WTC11 (cell line): ENCODE measurements at regions not wholly inside any gene's neighbourhood (a gene's known extent, or its start where the extent isn't known, plus 50 kb on each side); places are given as distances from the start of the nearest gene placed in this dataset.

Experiments
- ATAC-seq: fragments of 200-7000 bp; cut with Tn5 transposase; 2 replicates; pipeline ENCODE4 v1.10.0; 2021; ENCODE audit warnings: mild to moderate bottlenecking, moderate library complexity
- CTCF ChIA-PET: fragments of 300-600 bp; sonication (Branson Sonifier 250); formaldehyde crosslinking; loops from one replicate; lab custom pipeline; 2021; ENCODE audit warnings: antibody characterized with exemption; lab: Charles Lee
- POLR2A ChIA-PET: fragments of 350-600 bp; sonication (Branson Sonifier 250); formaldehyde crosslinking; loops from one replicate; lab custom pipeline; 2021; ENCODE audit warnings: antibody characterized with exemption; lab: Charles Lee
- DNase-seq: peaks from one replicate; pipeline ENCODE4 v3.0.0; 2021; ENCODE audit warnings: low spot score
- H3K27ac Mint-ChIP-seq: 2 replicates; pipeline ENCODE4 v1.8.0; 2021; ENCODE audit warnings: mixed read lengths
- H3K27me3 Mint-ChIP-seq: 2 replicates; pipeline ENCODE4 v1.8.0; 2021; ENCODE audit warnings: low read depth, mild to moderate bottlenecking, moderate library complexity, mixed read lengths
- H3K36me3 Mint-ChIP-seq: 2 replicates; pipeline ENCODE4 v1.8.0; 2021; ENCODE audit warnings: mixed read lengths
- H3K4me1 Mint-ChIP-seq: 2 replicates; pipeline ENCODE4 v1.8.0; 2022; ENCODE audit warnings: mixed read lengths
- H3K4me3 Mint-ChIP-seq: 2 replicates; pipeline ENCODE4 v1.8.0; 2021; ENCODE audit warnings: mild to moderate bottlenecking, moderate library complexity, mixed read lengths
- H3K9me3 Mint-ChIP-seq: 2 replicates; pipeline ENCODE4 v1.8.0; 2021; ENCODE audit warnings: mixed read lengths
- ATF1 ChIP-seq: sonication (generic); formaldehyde crosslinking; IDR thresholded peaks from 2 replicates; pipeline ENCODE4 v1.8.1; 2023; ENCODE audit warnings: mild to moderate bottlenecking, moderate library complexity, missing genetic modification reagents
- CREM ChIP-seq: sonication (generic); formaldehyde crosslinking; IDR thresholded peaks from 2 replicates; pipeline ENCODE4 v1.8.1; 2022; ENCODE audit warnings: mild to moderate bottlenecking, missing genetic modification reagents, moderate library complexity
- GRHL2 ChIP-seq: fragments of 250-450 bp; sonication (Bioruptor Pico); IDR thresholded peaks from 2 replicates; pipeline ENCODE4 v1.8.0; 2022; ENCODE audit warnings: mild to moderate bottlenecking, moderate library complexity; ENCODE audit not compliant: insufficient replicate concordance, severe bottlenecking
- HMGA2 ChIP-seq: fragments of 250-450 bp; sonication (Bioruptor Pico); IDR thresholded peaks from 2 replicates; pipeline ENCODE4 v1.4.0; 2021; ENCODE audit warnings: mild to moderate bottlenecking, moderate library complexity
- NFYB ChIP-seq: sonication (generic); formaldehyde crosslinking; conservative IDR thresholded peaks from 2 replicates; pipeline ENCODE4 v1.8.0; 2022; ENCODE audit warnings: low read depth, missing genetic modification reagents
- NR1H2 ChIP-seq: sonication (generic); formaldehyde crosslinking; IDR thresholded peaks from 2 replicates; pipeline ENCODE4 v1.9.0; 2021; ENCODE audit warnings: mild to moderate bottlenecking, moderate library complexity, missing genetic modification reagents
- NR2C2 ChIP-seq: sonication (generic); formaldehyde crosslinking; IDR thresholded peaks from 2 replicates; pipeline ENCODE4 v1.8.0; 2022; ENCODE audit warnings: mild to moderate bottlenecking, missing genetic modification reagents
- SMAD3 ChIP-seq: sonication (generic); formaldehyde crosslinking; IDR thresholded peaks from 2 replicates; pipeline ENCODE4 v1.8.0; 2022; ENCODE audit warnings: missing genetic modification reagents, mild to moderate bottlenecking, borderline replicate concordance
- TCF7 ChIP-seq: sonication (generic); formaldehyde crosslinking; IDR thresholded peaks from 2 replicates; pipeline ENCODE4 v1.8.0; 2022; ENCODE audit warnings: mild to moderate bottlenecking, low read depth, missing genetic modification reagents, moderate library complexity
- TEAD1 ChIP-seq: sonication (generic); formaldehyde crosslinking; IDR thresholded peaks from 2 replicates; pipeline ENCODE4 v1.8.0; 2022; ENCODE audit warnings: mild to moderate bottlenecking, missing genetic modification reagents
- ZBTB21 ChIP-seq: sonication (generic); formaldehyde crosslinking; IDR thresholded peaks from 2 replicates; pipeline ENCODE4 v1.8.1; 2023; ENCODE audit warnings: mild to moderate bottlenecking, missing genetic modification reagents, borderline replicate concordance
- ZNF263 ChIP-seq: sonication (generic); formaldehyde crosslinking; IDR thresholded peaks from 2 replicates; pipeline ENCODE4 v1.8.1; 2022; ENCODE audit warnings: low read depth, mild to moderate bottlenecking, moderate library complexity, missing genetic modification reagents
- ZNF396 ChIP-seq: fragments of 250-450 bp; sonication (Bioruptor Pico); IDR thresholded peaks from 2 replicates; pipeline ENCODE4 v1.8.0; 2021; ENCODE audit warnings: mild to moderate bottlenecking, moderate library complexity, borderline replicate concordance
- ZNF671 ChIP-seq: fragments of 250-450 bp; sonication (Bioruptor Pico); IDR thresholded peaks from 2 replicates; pipeline ENCODE4 v1.8.0; 2021; ENCODE audit warnings: mild to moderate bottlenecking
- TF ChIP-seq, protein P1 (sequence below): sonication (generic); formaldehyde crosslinking; IDR thresholded peaks from 2 replicates; pipeline ENCODE4 v1.8.1; 2023; ENCODE audit warnings: mild to moderate bottlenecking, moderate library complexity, missing genetic modification reagents
- TF ChIP-seq, protein P2 (sequence below): sonication (generic); formaldehyde crosslinking; IDR thresholded peaks from 2 replicates; pipeline ENCODE4 v1.8.0; 2022; ENCODE audit warnings: missing genetic modification reagents
- TF ChIP-seq, protein P3 (sequence below): sonication (generic); formaldehyde crosslinking; IDR thresholded peaks from 2 replicates; pipeline ENCODE4 v1.8.1; 2023; ENCODE audit warnings: mild to moderate bottlenecking, missing genetic modification reagents
- TF ChIP-seq, protein P4 (sequence below): sonication (generic); formaldehyde crosslinking; IDR thresholded peaks from 2 replicates; pipeline ENCODE4 v1.8.0; 2023; ENCODE audit warnings: mild to moderate bottlenecking, missing genetic modification reagents
- TF ChIP-seq, protein P5 (sequence below): sonication (generic); formaldehyde crosslinking; IDR thresholded peaks from 2 replicates; pipeline ENCODE4 v1.8.0; 2023; ENCODE audit warnings: missing genetic modification reagents, mild to moderate bottlenecking, borderline replicate concordance

DNA sequence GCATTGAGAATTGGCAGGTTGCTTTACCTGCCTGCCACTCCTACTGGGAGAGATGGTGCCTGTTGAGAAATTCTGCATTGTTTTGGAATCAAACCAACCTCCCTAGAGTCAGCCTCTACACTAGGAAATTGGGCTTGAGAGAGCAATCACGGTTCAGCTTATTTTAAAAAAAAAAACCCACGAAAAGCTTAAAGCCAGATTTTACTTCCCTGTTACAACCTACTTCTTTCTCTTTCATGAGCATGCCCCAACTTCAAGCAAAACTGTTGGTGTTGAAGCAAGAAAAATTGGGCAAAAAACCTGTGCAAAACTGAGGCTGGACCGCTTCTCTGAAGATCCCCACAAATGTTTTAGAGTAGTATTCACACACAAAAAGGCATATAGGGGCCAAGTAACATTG lies 134.6 kb upstream of the ZEB2 start:
- Mint-ChIP-seq H3K27me3 (no peaks in the 10 kb centered on the region), H3K9me3 (no peaks in the 10 kb centered on the region), H3K4me3 (no peak overlapping the region), H3K4me1 (peaks cover 18% of the 10 kb centered on the region), H3K27ac (no peak overlapping the region), H3K36me3 (no peaks in the 10 kb centered on the region)
- ChIA-PET CTCF (no interaction called here), POLR2A (no interaction called here)
- TF ChIP-seq HMGA2 (CRISPR knock-in tag) (no peak), SMAD3 (CRISPR knock-in tag) (no peak), ZNF396 (no peak), ZNF263 (CRISPR knock-in tag) (no peak), NFYB (CRISPR knock-in tag) (no peak), TCF7 (CRISPR knock-in tag) (no peak), CREM (CRISPR knock-in tag) (no peak), NR1H2 (CRISPR knock-in tag) (no peak), ZNF671 (CRISPR knock-in tag) (no peak), ATF1 (no peak), GRHL2 (CRISPR knock-in tag) (no peak), TEAD1 (CRISPR knock-in tag) (no peak), ZBTB21 (CRISPR knock-in tag) (no peak), NR2C2 (no peak)
- TF ChIP-seq, protein P1, sequence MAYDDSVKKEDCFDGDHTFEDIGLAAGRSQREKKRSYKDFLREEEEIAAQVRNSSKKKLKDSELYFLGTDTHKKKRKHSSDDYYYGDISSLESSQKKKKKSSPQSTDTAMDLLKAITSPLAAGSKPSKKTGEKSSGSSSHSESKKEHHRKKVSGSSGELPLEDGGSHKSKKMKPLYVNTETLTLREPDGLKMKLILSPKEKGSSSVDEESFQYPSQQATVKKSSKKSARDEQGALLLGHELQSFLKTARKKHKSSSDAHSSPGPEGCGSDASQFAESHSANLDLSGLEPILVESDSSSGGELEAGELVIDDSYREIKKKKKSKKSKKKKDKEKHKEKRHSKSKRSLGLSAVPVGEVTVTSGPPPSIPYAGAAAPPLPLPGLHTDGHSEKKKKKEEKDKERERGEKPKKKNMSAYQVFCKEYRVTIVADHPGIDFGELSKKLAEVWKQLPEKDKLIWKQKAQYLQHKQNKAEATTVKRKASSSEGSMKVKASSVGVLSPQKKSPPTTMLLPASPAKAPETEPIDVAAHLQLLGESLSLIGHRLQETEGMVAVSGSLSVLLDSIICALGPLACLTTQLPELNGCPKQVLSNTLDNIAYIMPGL (CRISPR knock-in tag), result no peak
- TF ChIP-seq, protein P2, sequence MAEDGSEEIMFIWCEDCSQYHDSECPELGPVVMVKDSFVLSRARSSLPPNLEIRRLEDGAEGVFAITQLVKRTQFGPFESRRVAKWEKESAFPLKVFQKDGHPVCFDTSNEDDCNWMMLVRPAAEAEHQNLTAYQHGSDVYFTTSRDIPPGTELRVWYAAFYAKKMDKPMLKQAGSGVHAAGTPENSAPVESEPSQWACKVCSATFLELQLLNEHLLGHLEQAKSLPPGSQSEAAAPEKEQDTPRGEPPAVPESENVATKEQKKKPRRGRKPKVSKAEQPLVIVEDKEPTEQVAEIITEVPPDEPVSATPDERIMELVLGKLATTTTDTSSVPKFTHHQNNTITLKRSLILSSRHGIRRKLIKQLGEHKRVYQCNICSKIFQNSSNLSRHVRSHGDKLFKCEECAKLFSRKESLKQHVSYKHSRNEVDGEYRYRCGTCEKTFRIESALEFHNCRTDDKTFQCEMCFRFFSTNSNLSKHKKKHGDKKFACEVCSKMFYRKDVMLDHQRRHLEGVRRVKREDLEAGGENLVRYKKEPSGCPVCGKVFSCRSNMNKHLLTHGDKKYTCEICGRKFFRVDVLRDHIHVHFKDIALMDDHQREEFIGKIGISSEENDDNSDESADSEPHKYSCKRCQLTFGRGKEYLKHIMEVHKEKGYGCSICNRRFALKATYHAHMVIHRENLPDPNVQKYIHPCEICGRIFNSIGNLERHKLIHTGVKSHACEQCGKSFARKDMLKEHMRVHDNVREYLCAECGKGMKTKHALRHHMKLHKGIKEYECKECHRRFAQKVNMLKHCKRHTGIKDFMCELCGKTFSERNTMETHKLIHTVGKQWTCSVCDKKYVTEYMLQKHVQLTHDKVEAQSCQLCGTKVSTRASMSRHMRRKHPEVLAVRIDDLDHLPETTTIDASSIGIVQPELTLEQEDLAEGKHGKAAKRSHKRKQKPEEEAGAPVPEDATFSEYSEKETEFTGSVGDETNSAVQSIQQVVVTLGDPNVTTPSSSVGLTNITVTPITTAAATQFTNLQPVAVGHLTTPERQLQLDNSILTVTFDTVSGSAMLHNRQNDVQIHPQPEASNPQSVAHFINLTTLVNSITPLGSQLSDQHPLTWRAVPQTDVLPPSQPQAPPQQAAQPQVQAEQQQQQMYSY (CRISPR knock-in tag), result no peak
- TF ChIP-seq, protein P3, sequence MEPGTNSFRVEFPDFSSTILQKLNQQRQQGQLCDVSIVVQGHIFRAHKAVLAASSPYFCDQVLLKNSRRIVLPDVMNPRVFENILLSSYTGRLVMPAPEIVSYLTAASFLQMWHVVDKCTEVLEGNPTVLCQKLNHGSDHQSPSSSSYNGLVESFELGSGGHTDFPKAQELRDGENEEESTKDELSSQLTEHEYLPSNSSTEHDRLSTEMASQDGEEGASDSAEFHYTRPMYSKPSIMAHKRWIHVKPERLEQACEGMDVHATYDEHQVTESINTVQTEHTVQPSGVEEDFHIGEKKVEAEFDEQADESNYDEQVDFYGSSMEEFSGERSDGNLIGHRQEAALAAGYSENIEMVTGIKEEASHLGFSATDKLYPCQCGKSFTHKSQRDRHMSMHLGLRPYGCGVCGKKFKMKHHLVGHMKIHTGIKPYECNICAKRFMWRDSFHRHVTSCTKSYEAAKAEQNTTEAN, result no peak
- TF ChIP-seq, protein P4, sequence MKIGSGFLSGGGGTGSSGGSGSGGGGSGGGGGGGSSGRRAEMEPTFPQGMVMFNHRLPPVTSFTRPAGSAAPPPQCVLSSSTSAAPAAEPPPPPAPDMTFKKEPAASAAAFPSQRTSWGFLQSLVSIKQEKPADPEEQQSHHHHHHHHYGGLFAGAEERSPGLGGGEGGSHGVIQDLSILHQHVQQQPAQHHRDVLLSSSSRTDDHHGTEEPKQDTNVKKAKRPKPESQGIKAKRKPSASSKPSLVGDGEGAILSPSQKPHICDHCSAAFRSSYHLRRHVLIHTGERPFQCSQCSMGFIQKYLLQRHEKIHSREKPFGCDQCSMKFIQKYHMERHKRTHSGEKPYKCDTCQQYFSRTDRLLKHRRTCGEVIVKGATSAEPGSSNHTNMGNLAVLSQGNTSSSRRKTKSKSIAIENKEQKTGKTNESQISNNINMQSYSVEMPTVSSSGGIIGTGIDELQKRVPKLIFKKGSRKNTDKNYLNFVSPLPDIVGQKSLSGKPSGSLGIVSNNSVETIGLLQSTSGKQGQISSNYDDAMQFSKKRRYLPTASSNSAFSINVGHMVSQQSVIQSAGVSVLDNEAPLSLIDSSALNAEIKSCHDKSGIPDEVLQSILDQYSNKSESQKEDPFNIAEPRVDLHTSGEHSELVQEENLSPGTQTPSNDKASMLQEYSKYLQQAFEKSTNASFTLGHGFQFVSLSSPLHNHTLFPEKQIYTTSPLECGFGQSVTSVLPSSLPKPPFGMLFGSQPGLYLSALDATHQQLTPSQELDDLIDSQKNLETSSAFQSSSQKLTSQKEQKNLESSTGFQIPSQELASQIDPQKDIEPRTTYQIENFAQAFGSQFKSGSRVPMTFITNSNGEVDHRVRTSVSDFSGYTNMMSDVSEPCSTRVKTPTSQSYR (CRISPR knock-in tag), result no peak
- TF ChIP-seq, protein P5, sequence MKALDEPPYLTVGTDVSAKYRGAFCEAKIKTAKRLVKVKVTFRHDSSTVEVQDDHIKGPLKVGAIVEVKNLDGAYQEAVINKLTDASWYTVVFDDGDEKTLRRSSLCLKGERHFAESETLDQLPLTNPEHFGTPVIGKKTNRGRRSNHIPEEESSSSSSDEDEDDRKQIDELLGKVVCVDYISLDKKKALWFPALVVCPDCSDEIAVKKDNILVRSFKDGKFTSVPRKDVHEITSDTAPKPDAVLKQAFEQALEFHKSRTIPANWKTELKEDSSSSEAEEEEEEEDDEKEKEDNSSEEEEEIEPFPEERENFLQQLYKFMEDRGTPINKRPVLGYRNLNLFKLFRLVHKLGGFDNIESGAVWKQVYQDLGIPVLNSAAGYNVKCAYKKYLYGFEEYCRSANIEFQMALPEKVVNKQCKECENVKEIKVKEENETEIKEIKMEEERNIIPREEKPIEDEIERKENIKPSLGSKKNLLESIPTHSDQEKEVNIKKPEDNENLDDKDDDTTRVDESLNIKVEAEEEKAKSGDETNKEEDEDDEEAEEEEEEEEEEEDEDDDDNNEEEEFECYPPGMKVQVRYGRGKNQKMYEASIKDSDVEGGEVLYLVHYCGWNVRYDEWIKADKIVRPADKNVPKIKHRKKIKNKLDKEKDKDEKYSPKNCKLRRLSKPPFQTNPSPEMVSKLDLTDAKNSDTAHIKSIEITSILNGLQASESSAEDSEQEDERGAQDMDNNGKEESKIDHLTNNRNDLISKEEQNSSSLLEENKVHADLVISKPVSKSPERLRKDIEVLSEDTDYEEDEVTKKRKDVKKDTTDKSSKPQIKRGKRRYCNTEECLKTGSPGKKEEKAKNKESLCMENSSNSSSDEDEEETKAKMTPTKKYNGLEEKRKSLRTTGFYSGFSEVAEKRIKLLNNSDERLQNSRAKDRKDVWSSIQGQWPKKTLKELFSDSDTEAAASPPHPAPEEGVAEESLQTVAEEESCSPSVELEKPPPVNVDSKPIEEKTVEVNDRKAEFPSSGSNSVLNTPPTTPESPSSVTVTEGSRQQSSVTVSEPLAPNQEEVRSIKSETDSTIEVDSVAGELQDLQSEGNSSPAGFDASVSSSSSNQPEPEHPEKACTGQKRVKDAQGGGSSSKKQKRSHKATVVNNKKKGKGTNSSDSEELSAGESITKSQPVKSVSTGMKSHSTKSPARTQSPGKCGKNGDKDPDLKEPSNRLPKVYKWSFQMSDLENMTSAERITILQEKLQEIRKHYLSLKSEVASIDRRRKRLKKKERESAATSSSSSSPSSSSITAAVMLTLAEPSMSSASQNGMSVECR, result no peak
- ATAC-seq (no peak), DNase-seq (no peak)
